Esophagus muscularis mucosa (tissue), 4 donors: ENCODE measurements at regions not wholly inside any gene's neighbourhood (a gene's known extent, or its start where the extent isn't known, plus 50 kb on each side); places are given as distances from the start of the nearest gene placed in this dataset.
A peak's percentile ranks its signal among the peaks of the same experiment; 100 is the strongest.

Source experiments
- DNase-seq: peaks from one replicate; pipeline ENCODE4 v3.0.0-alpha.2; 2017; ENCODE audit errors: extremely low spot score
- H3K27ac ChIP-seq, 4 donors: fragments of 200-600 bp; sonication (generic); replicated peaks in 1 of 4; 1 replicate in 3 of 4; 2 replicates in 1 of 4; pipeline ENCODE4 v1.5.1; 2016 to 2019; ENCODE audit warnings: mild to moderate bottlenecking in 1 of 4
- H3K27me3 ChIP-seq, 4 donors: fragments of 200-600 bp; sonication (generic); one replicate each; pipeline versions ENCODE4 v1.5.1 to v1.6.0; 2016 to 2019
- H3K36me3 ChIP-seq, 4 donors: fragments of 200-600 bp; sonication (generic); one replicate each; pipeline ENCODE4 v1.5.1; 2016 to 2019
- H3K4me1 ChIP-seq, 4 donors: fragments of 200-600 bp; sonication (generic); one replicate each; pipeline ENCODE4 v1.5.1; 2016 to 2019
- H3K4me3 ChIP-seq, 4 donors: fragments of 200-600 bp; sonication (generic); 1 replicate in 2 of 4; 2 replicates in 2 of 4; pipeline ENCODE4 v1.5.1; 2016 to 2019; ENCODE audit warnings: mild to moderate bottlenecking in 4 of 4, moderate library complexity in 1 of 4
- H3K9me3 ChIP-seq, 4 donors: fragments of 200-600 bp; sonication (generic); 1 replicate in 3 of 4; 2 replicates in 1 of 4; pipeline ENCODE4 v1.5.1; 2016 to 2019
- EP300 ChIP-seq: sonication (generic); formaldehyde crosslinking; IDR thresholded peaks from one replicate; pipeline ENCODE4 v1.6.1; 2017; ENCODE audit warnings: antibody characterized with exemption
- POLR2A ChIP-seq: fragments of 450-650 bp; IDR thresholded peaks from one replicate; pipeline ENCODE4 v1.6.1; 2017; ENCODE audit warnings: antibody characterized with exemption, moderate library complexity, mild to moderate bottlenecking, low read depth
- POLR2AphosphoS5 ChIP-seq, 2 donors: sonication (generic); formaldehyde crosslinking; IDR thresholded peaks; one replicate each; pipeline ENCODE4 v1.6.1; 2017; ENCODE audit warnings: antibody characterized with exemption in 2 of 2
- WGBS: methylation state at CpG from one replicate; pipeline ENCODE4 v1.1.5; 2018; 5-methylcytosine and 5-hydroxymethylcytosine counted together
- intact Hi-C: fragments of 100-400 bp; cut with DNase I; formaldehyde crosslinking; loops from one replicate; pipeline ENCODE4 v1.15.1; 2023
- TF ChIP-seq, protein P1 (sequence below), 3 experiments: fragments of 200-600 bp in 2 of 3; fragments of 450-650 bp in 1 of 3; sonication (generic) in 2 of 3; IDR thresholded peaks; one replicate each; pipeline ENCODE4 v1.5.1; 2017 to 2019; ENCODE audit warnings: antibody characterized with exemption in 3 of 3, mild to moderate bottlenecking in 2 of 3, moderate library complexity in 1 of 3

DNA sequence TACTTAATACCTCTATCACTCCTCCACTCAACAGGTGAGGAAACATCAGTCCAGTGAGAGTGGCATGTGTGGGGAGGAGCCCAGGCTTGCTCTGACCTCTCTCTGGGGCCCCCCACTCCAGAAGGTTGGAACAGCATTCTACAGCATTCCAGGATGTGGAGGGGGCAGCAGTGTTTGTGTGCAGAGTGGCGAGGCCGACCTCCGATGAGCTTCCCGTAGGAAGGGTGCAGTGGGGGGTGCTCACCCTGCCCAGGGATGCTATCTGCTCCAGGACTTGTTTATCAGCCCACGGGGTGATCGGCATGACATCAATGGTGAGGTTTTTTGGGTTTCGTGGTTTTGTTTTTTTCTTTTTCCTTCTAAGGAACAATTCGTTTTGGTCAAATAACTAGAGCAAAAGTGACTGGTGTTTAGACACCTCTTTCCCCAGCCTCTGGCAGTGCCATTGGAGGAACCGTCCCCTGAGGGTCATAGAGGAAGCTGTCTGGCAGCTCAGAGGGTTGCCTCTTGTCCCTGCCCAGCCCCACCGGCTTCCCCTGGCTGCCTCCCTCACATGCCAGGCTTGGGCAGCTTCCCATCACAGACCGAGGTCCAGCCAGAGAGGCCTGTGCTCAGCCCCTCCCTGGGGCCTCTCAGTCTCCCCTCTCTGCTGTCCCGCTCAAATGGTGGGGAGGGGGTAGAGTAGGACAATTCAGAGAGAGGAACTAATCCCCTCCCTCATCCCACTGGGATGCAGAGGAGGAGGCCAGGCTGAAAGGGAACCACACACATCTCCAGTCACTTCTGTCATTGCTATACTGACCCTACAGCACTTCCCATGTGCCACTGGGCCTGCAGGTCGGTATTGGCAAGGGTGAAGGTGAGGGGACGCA lies 96.5 kb downstream of the ZFP36L2 start:
- no peak for DNase-seq
- peak overlapping the region; percentile 38 to 68 (median 63) for H3K27ac ChIP-seq
- TF ChIP-seq POLR2A = no peak
- TF ChIP-seq, protein P1, sequence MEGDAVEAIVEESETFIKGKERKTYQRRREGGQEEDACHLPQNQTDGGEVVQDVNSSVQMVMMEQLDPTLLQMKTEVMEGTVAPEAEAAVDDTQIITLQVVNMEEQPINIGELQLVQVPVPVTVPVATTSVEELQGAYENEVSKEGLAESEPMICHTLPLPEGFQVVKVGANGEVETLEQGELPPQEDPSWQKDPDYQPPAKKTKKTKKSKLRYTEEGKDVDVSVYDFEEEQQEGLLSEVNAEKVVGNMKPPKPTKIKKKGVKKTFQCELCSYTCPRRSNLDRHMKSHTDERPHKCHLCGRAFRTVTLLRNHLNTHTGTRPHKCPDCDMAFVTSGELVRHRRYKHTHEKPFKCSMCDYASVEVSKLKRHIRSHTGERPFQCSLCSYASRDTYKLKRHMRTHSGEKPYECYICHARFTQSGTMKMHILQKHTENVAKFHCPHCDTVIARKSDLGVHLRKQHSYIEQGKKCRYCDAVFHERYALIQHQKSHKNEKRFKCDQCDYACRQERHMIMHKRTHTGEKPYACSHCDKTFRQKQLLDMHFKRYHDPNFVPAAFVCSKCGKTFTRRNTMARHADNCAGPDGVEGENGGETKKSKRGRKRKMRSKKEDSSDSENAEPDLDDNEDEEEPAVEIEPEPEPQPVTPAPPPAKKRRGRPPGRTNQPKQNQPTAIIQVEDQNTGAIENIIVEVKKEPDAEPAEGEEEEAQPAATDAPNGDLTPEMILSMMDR (IDR thresholded peaks at IDR 0.05) = no peak
- peak; percentile 32 to 45 for TF ChIP-seq POLR2AphosphoS5 (IDR thresholded peaks at IDR 0.05)
- no peak overlapping the region for H3K4me3 ChIP-seq
- H3K36me3 ChIP-seq = no peaks in the 10 kb centered on the region
- H3K4me1 ChIP-seq = peaks cover 26 to 64% (median 57%) of the 10 kb centered on the region in 4 donors
- intact Hi-C loops = loop anchor here (10.0 kb wide), 2 partner anchors 305 to 365 kb away; no protein-coding TSS in a partner anchor
- no peaks in the 10 kb centered on the region for H3K9me3 ChIP-seq
- 75% methylated on average over 14 of the region's 14 CpGs for WGBS
- H3K27me3 ChIP-seq = no peaks in the 10 kb centered on the region

DNA sequence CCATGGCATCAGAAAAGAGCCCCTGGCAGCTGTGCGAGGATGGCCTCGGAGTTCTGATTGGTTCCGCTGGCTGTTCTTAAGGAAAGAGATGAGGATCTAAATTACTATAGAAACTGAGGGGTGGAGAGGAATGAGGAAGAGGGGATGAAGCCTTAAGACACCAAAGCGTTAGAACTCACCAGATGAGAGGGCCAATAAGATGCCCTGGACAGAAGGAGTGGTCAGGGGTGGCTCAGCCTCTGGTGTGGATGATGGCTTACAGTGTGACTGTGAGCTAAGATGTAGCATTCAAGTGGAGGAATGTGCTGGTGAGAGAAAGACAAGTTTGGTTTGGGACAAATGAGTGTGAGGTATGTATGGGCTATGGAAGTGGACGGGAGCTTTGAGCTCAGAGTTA lies 97.8 kb downstream of the ZFP36L2 start:
- no peaks in the 10 kb centered on the region for H3K9me3 ChIP-seq
- no peaks in the 10 kb centered on the region for H3K36me3 ChIP-seq
- 93% methylated on average over 5 of the region's 5 CpGs for WGBS
- intact Hi-C loops = no loop called here
- no peak for TF ChIP-seq POLR2AphosphoS5 (IDR thresholded peaks at IDR 0.05)
- TF ChIP-seq POLR2A = no peak
- TF ChIP-seq, protein P1 (IDR thresholded peaks at IDR 0.05) = no peak
- TF ChIP-seq EP300 = no peak
- H3K4me1 ChIP-seq = peaks cover 26 to 55% (median 49%) of the 10 kb centered on the region in 4 donors
- peak overlapping the region in 2 of 4 donors; percentile 22 to 60 for H3K27ac ChIP-seq
- no peak for DNase-seq
- no peak overlapping the region for H3K4me3 ChIP-seq
- no peaks in the 10 kb centered on the region for H3K27me3 ChIP-seq

DNA sequence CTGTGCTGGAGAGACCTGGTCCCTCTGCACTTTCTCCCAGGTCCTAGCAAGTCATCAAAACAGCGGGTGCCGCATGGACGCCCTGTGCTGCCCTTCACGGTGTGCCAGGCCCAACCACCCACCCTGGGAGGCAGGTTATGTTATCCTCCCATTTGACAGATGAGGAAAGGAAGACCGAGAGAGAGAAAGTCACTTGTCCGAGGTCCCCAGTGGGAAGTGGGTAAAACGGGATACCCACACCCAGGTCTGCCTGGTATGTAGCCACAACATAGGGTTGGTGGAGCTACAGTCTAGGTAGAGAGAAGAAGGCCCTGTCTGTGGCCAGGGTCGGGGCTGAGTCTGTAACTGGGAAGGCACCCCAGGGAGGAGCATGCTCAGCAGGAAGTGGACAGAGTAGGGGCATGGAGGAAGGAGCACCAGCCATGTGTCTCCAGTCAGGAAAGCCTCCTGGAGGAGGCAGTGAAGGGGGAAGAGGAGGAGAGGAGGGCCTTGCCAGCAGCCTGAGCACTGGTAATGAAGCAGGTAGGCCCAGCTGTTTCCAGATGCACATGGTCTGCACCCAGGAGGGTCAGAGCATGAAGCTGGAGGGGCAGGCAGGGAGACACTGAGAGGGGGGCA lies 98.4 kb downstream of the ZFP36L2 start:
- Histone ChIP-seq H3K36me3 (no peaks in the 10 kb centered on the region), H3K27ac (peak overlapping the region in 2 of 4 donors; percentile 22 to 60), H3K9me3 (no peaks in the 10 kb centered on the region), H3K4me3 (no peak overlapping the region), H3K4me1 (peaks cover 26 to 50% (median 47%) of the 10 kb centered on the region in 4 donors), H3K27me3 (no peaks in the 10 kb centered on the region)
- TF ChIP-seq EP300 (no peak), POLR2AphosphoS5 (IDR thresholded peaks at IDR 0.05) (no peak), POLR2A (no peak)
- TF ChIP-seq, protein P1 (IDR thresholded peaks at IDR 0.05) = no peak
- intact Hi-C loops = no loop called here
- WGBS = 71% methylated on average over 6 of the region's 8 CpGs
- DNase-seq = no peak

DNA sequence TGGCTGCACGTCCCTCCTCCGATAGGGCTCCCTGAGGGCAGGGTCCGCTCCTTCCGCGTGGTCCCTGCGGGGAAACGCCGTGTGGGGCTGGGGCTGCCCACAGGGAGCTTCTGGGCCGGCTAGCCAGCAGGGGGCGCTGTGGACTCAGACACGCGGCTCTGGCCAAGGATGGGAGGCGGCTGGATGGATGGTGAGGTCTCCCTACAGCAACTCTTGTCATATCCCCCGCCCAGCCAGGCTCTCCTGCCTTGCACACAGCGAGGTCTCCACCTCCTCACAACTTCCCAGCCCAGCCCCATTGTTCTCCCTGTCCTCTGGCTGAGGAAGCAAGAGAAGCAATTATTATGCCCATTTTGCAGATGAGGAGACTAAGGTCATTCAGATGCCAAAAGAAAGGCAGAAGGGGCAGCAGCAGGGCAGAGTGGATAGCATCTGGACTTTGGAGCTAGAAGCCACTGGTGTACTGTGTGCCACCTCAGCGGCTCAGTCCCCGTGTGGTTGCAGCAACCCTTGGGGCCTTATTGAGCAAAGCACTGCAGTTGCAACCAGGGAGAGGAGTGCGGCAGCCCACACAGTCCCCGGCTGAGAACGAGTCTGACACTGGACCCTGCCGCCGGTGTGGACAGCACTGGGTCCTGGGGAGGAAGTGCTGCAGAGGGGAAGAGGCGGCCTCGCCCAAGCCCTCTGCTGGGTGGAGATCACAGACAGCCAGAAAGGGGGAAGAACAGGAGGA lies 99.0 kb downstream of the ZFP36L2 start:
- Histone ChIP-seq H3K9me3 (no peaks in the 10 kb centered on the region), H3K27me3 (no peaks in the 10 kb centered on the region), H3K27ac (peak overlapping the region in 1 of 4 donors; percentile 60), H3K36me3 (no peaks in the 10 kb centered on the region), H3K4me3 (no peak overlapping the region), H3K4me1 (peaks cover 26 to 43% (median 41%) of the 10 kb centered on the region in 4 donors)
- no peak for DNase-seq
- TF ChIP-seq, protein P1 (IDR thresholded peaks at IDR 0.05) = peak; percentile 36 to 47 (median 38)
- no peak for TF ChIP-seq EP300
- intact Hi-C loops = no loop called here
- 82% methylated on average over 21 of the region's 24 CpGs for WGBS
